Panc1 (cell line): ENCODE measurements at regions not wholly inside any gene's neighbourhood (a gene's known extent, or its start where the extent isn't known, plus 50 kb on each side); places are given as distances from the start of the nearest gene placed in this dataset.

Experiments used
- ATAC-seq: fragments of 200-7000 bp; cut with Tn5 transposase; 2 replicates; pipeline ENCODE4 v1.9.1; 2020; ENCODE audit warnings: mild to moderate bottlenecking, moderate library complexity
- BruUV-seq: library from RNA; stranded (reverse); fragments of 400-500 nt; replicated peaks from 2 replicates; lab custom pipeline; 2021; lab: Mats Ljungman, UMichigan
- CTCF ChIA-PET: fragments of 300-600 bp; sonication (Branson Sonifier 250); formaldehyde crosslinking; loops from one replicate; lab custom pipeline; 2022; ENCODE audit warnings: antibody characterized with exemption; lab: Charles Lee
- POLR2A ChIA-PET: fragments of 300-600 bp; sonication (Branson Sonifier 250); formaldehyde crosslinking; loops from one replicate; lab custom pipeline; 2022; ENCODE audit warnings: antibody characterized with exemption; lab: Charles Lee
- DNase-seq: peaks from one replicate; pipeline ENCODE4 v3.0.0-alpha.2; 2010; ENCODE audit warnings: low read depth, low spot score
- H3K27ac ChIP-seq: 2 replicates; pipeline ENCODE4 v1.5.1; 2011; ENCODE audit warnings: mild to moderate bottlenecking, low read length, inconsistent platforms
- H3K27me3 ChIP-seq: fragments of 200-500 bp; sonication (Bioruptor generic); 2 replicates; pipeline ENCODE4 v1.6.0; 2014; ENCODE audit warnings: low read length, inconsistent platforms; ENCODE audit not compliant: control insufficient read depth, insufficient read depth
- H3K36me3 ChIP-seq: fragments of 200-500 bp; sonication (Bioruptor generic); 2 replicates; pipeline ENCODE4 v1.5.1; 2014; ENCODE audit warnings: inconsistent platforms, mild to moderate bottlenecking, low read length, moderate library complexity; ENCODE audit not compliant: control insufficient read depth, insufficient read depth
- H3K4me1 ChIP-seq: 2 replicates; pipeline ENCODE4 v1.5.1; 2011; ENCODE audit warnings: inconsistent platforms, mild to moderate bottlenecking, low read length, moderate library complexity; ENCODE audit not compliant: control insufficient read depth, insufficient read depth
- H3K4me3 ChIP-seq, 2 experiments: 2 replicates each; pipeline ENCODE4 v1.5.1; 2011 to 2012; ENCODE audit warnings: low read depth in 2 of 2, low read length in 2 of 2, mild to moderate bottlenecking in 2 of 2, inconsistent platforms in 1 of 2, moderate library complexity in 1 of 2
- H3K9me3 ChIP-seq: fragments of 200-500 bp; sonication (Bioruptor generic); 2 replicates; pipeline ENCODE4 v1.5.1; 2014; ENCODE audit warnings: low read depth, mild to moderate bottlenecking, inconsistent platforms, low read length, moderate library complexity; ENCODE audit not compliant: control insufficient read depth, insufficient read depth
- CTCF ChIP-seq: fragments of 450-650 bp; IDR thresholded peaks from 2 replicates; pipeline ENCODE4 v1.5.1; 2017; ENCODE audit warnings: mild to moderate bottlenecking
- POLR2AphosphoS5 ChIP-seq: IDR thresholded peaks from 2 replicates; pipeline ENCODE4 v1.6.1; 2012; ENCODE audit warnings: mild to moderate bottlenecking, low read depth, low read length, moderate library complexity
- REST ChIP-seq, 2 experiments: IDR thresholded peaks; 2 replicates each; pipeline ENCODE4 v1.6.1; 2011 to 2012; ENCODE audit warnings: low read depth in 2 of 2, control low read depth in 1 of 2, low read length in 1 of 2, mild to moderate bottlenecking in 1 of 2, moderate library complexity in 1 of 2; ENCODE audit not compliant: insufficient read depth in 1 of 2
- SIN3A ChIP-seq: IDR thresholded peaks from 2 replicates; pipeline ENCODE4 v1.6.1; 2012; ENCODE audit warnings: low read depth, mild to moderate bottlenecking, low read length, moderate library complexity, borderline replicate concordance; ENCODE audit not compliant: insufficient read depth
- TCF7L2 ChIP-seq: IDR thresholded peaks from 2 replicates; pipeline ENCODE4 v1.6.1; 2011; ENCODE audit warnings: mild to moderate bottlenecking, low read depth, low read length, inconsistent platforms
- in situ Hi-C: cut with HindIII; loops from 2 replicates; pipeline ENCODE4 v1.10.0; 2016; ENCODE audit warnings: low sequenced_read_pairs, low pct_unique_long_range_greater_than_20kb
- intact Hi-C: fragments of 100-400 bp; cut with micrococcal nuclease; formaldehyde crosslinking; loops from one replicate; pipeline ENCODE4 v1.10.0; 2022; ENCODE audit not compliant: unreplicated experiment

GRCh38 chr7:124432009-124432578 lies 333.5 kb downstream of the GPR37 start:
- no peak overlapping the region for H3K4me3 ChIP-seq
- intact Hi-C loops, result no loop called here
- no peaks in the 10 kb centered on the region for H3K36me3 ChIP-seq
- no peak for DNase-seq
- TF ChIP-seq REST (IDR thresholded peaks at IDR 0.05; ENCODE audit: insufficient read depth in 1 of 2, low read depth in 2 of 2, low read length in 1 of 2) (no peak), TCF7L2 (no peak)
- POLR2A ChIA-PET, result no interaction called here
- 0 out of 2 replicates have a peak, but pooled peaks cover 3% of the 10 kb centered on the region for H3K9me3 ChIP-seq
- in situ Hi-C loops, result no loop called here
- CTCF ChIA-PET, result no interaction called here
- H3K4me1 ChIP-seq, result no peaks in the 10 kb centered on the region
- no TSS peak for BruUV-seq
- H3K27me3 ChIP-seq, result no peaks in the 10 kb centered on the region
- H3K27ac ChIP-seq, result no peak overlapping the region
- no peak for ATAC-seq

GRCh38 chr7:124429923-124430322 lies 335.7 kb downstream of the GPR37 start:
- ChIA-PET POLR2A (no interaction called here), CTCF (no interaction called here)
- no peaks in the 10 kb centered on the region for H3K4me1 ChIP-seq
- intact Hi-C loops, result no loop called here
- DNase-seq (no peak), ATAC-seq (no peak)
- in situ Hi-C loops, result no loop called here
- no peak overlapping the region for H3K27ac ChIP-seq
- no peaks in the 10 kb centered on the region for H3K36me3 ChIP-seq
- 0 out of 2 replicates have a peak, but pooled peaks cover 3% of the 10 kb centered on the region for H3K9me3 ChIP-seq
- H3K27me3 ChIP-seq, result no peaks in the 10 kb centered on the region
- no TSS peak for BruUV-seq
- TF ChIP-seq SIN3A, result no peak
- TF ChIP-seq CTCF, result no peak
- TF ChIP-seq TCF7L2, result no peak
- TF ChIP-seq POLR2AphosphoS5, result no peak
- no peak for TF ChIP-seq REST (IDR thresholded peaks at IDR 0.05; ENCODE audit: insufficient read depth in 1 of 2, low read depth in 2 of 2, low read length in 1 of 2)
- H3K4me3 ChIP-seq, result no peak overlapping the region
